HG03575 (cell line): ENCODE measurements at regions not wholly inside any gene's neighbourhood (a gene's known extent, or its start where the extent isn't known, plus 50 kb on each side); places are given as distances from the start of the nearest gene placed in this dataset.
"Not testable (repeated sequence)": the region's sequence is repeated elsewhere in the genome, so short reads cannot be mapped to it uniquely, and the experiment has no call there.

Experiments
- ATAC-seq: cut with Tn5 transposase; IDR thresholded peaks from one replicate; pipeline ENCODE4 v1.9.1; 2021; ENCODE audit not compliant: unreplicated experiment, insufficient number of reproducible peaks, low FRiP score; ENCODE audit errors: extremely low read depth

DNA sequence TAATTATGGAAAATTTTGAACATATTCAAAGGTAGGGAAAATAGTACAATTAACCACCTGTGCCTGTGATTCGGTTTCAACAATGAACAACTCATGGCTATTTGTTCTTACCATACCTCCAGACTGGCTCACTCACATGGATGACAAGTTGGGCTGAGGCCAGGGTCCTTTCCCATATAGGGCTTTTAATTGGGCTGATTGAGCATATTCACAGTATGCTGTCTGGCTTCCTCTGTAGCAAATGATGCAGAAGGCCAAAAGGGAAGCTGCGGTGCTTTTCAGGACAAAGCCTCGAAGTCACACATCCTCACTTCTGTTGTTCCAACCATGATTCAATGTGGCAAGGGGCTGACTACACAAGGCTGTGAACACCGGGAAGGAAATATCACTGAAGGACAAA lies 297.5 kb upstream of the SLC16A7 start:
- no peak for ATAC-seq

- ATAC-seq, result no peak
Measured at GRCh38 chr12:59294221-59294620, 301.6 kb upstream of the SLC16A7 start.

GRCh38 chr12:59282999-59283398 lies 312.8 kb upstream of the SLC16A7 start:
- no peak for ATAC-seq

- not testable (repeated sequence) for ATAC-seq
Measured at GRCh38 chr12:59273561-59273960, 322.3 kb upstream of the SLC16A7 start.

- no peak for ATAC-seq
Measured at GRCh38 chr12:59268295-59268809, 327.5 kb upstream of the SLC16A7 start.

GRCh38 chr12:59260202-59260601 lies 335.6 kb upstream of the SLC16A7 start:
- no peak for ATAC-seq

DNA sequence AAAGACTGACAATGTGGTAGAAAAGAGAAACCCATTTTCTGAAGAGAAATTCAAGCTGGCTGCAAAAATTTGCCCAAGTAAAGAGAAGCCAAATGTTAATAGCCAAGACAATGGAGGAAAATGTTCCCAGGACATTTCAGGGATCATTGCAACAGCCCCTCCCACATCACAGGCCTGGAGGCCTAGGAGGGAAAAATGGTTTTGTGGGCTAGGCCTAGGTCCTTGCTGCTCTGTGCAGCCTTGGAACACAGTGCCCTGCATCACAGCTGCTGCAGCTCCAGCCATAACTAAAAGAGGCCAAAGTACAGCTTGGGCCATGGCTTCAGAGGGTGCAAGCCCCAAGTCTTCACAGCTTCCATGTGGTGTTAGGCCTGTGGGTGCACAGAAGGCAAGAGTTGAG lies 332.4 kb upstream of the LRIG3 start:
- no peak for ATAC-seq

DNA sequence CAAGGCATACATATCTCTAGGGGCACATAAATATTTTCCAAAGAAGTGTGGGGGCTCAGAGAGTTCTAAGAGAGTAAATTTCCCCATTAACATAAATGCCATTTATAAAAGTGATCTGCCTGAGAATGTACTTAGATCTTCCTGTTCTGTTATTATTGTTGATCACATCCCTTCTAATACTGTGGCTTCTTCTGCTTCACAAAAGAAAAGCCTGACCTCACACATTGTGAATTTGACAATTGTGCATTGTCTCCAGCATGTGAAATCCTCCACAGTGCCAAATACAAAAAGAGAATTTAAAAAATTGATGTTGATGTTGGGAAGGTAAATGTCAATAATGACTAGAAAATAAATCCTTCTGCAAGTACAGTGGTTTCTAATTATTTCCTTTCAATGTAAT lies 330.5 kb upstream of the LRIG3 start:
- ATAC-seq, result no peak

GRCh38 chr12:59240048-59240447 lies 319.7 kb upstream of the LRIG3 start:
- ATAC-seq, result no peak

DNA sequence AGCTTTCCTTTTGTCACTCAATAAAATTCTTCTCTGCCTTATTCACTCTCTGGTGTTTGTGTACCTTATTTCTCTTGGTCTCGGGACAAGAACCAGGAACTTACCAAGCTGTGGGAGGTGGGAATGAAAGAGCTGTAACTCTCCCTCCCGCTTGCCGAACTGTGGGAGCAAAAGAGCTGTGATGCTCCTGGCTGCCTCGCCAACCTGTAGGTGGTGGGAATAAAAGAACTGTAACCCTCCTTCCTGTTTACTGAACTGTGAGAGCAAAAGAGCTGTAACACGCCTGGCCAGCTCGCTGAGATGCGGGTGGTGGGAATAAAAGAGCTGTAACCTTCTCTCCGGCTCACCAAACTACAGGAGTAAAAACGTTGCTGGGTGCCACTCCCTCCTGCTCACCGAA lies 314.1 kb upstream of the LRIG3 start:
- ATAC-seq, result no peak

- ATAC-seq, result no peak
Measured at GRCh38 chr12:59230334-59230733, 310.0 kb upstream of the LRIG3 start.

DNA sequence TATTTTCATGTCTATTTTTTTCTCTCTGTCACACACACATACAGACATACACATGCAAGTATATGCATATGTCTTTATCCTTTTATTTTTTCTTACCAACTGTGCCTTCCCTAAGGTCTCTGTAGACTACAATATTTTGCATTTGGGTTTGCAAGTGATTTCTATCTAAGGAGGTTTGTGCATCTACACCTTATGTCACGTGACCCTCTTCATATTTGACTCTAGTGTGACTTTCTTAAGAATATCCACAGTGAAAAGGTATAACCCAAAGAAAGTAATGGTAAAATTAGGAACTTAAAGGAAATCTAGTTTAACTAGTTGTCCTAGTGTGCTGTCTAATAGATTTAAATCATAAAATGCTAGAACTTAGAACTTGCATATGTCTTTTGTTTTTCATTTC lies 298.8 kb upstream of the LRIG3 start:
- ATAC-seq, result no peak

DNA sequence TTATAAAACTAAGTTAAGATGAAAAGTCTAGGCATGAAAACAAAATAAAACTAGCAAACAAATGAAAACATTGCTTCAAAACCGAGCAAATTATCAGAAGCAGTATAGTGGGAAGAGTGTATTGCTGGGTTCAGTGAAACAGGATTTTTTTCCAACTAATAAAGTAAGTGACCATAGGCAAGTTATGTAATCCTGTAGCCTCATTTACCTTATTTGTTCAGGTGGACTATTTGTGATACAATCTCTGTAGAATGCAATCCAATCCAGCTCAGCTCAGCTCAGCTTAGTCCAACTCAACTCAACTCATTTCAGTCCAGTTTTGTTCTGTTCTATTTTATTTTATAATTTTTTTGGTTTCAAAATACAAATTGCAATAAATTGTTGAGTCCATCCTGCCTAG lies 276.7 kb upstream of the LRIG3 start:
- no peak for ATAC-seq

DNA sequence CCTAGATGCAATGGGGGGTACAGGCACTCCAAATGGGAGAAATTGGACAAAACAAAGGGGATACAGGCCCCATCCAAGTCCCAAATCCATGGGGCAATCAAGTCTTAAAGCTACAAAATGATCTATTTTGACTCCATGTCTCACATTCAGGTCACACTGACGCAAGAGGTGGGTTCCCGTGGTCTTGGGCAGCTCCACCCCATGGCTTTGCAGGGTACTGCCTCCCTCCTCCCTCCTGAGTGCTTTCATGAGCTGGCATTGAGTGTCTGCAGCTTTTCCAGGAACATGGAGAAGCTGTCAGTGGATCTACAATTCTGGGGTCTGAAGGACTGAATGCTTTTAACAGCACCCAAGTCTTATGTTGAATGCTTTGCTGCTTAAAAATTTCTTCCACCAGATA lies 274.5 kb upstream of the LRIG3 start:
- no peak for ATAC-seq

DNA sequence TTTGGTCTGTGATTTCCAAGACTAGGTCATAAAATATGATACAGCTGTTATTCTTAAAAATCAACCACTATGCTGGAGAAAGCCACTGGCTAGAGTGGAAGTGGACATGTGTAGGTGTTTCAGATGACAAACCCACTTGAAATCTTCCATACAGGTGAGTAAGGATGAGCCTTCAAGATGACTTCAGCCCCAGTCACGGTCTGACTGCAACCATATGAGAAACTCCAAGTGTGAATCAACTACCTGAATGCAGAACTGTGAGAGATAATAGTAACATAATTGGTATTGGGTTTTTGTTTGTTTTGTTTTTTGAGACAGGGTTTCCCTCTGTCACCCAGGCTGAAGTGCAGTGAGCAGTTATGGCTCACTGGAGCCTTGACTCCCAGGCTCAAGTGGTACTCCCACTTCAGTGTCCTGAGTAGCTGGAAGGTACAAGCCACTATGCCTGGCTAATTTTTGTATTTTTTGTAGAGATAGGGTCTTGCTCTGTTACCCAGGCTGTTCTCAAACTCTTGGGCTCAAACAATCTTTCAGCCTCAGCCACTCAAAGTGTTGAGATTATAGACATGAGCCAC lies 273.3 kb upstream of the LRIG3 start:
- ATAC-seq, result no peak

DNA sequence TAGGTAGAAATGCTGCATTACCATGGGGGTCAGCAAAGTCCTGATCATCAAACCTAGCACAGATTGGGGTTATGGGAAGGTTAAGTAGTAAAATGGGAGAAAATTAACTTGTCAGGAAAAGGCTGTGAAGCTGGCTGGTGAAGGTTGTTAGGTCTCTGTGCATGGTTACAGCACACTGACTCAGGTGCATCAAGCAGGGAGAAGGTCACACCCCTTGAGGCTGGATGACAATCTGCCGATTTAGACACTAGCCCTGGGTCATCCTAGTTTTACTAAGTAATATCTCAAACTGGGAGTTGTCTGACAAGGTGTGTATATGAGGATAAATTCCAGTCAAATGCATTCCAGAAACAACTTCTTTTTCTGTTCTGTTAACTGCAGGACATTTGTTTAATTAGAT lies 271.1 kb upstream of the LRIG3 start:
- no peak for ATAC-seq

DNA sequence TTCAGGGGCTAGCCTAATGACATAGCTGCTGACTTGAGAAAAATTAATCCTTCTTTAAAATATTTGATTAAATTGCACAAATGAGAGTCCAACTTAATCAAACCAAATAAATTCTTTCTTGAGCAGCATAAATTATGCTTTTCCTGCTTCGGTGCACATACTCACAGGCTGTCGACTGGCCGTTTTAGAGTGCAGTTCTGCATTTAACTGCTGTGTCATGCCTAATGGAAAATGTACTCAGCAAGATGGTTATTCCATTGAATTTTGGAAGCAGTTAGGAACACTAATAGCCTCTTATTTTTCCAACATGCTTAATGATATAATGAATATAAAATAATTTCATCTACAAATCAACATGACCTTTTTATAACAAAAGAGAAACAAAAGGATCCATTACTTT lies 266.1 kb upstream of the LRIG3 start:
- no peak for ATAC-seq

DNA sequence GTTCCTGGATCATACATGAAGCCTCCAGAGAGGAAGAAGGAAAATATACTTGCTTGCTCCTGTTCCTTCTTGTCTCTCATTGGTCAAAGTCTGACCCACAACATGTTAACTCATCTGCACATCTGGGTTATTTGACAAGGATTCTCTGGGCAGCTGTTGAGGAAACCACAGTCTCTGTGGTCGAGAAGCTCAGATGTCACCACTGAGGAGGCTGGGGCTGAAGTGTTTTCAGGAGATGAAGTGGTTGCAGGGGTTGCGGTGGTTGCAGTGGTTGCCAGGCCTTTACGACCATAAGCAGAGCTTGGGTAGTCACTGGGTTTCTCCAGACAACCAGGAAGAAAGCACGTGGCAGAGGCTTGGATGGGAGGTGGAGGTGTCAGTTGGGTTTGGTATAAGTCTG lies 265.0 kb upstream of the LRIG3 start:
- ATAC-seq, result no peak

- no peak for ATAC-seq
Measured at GRCh38 chr12:59182658-59183455, 262.6 kb upstream of the LRIG3 start.

- ATAC-seq, result no peak
Measured at GRCh38 chr12:59182191-59182590, 261.9 kb upstream of the LRIG3 start.
